WTC11 (cell line): ENCODE measurements at regions not wholly inside any gene's neighbourhood (a gene's known extent, or its start where the extent isn't known, plus 50 kb on each side); places are given as distances from the start of the nearest gene placed in this dataset.

ENCODE experiments used
- ATAC-seq: fragments of 200-7000 bp; cut with Tn5 transposase; 2 replicates; pipeline ENCODE4 v1.10.0; 2021; ENCODE audit warnings: mild to moderate bottlenecking, moderate library complexity
- CTCF ChIA-PET: fragments of 300-600 bp; sonication (Branson Sonifier 250); formaldehyde crosslinking; loops from one replicate; lab custom pipeline; 2021; ENCODE audit warnings: antibody characterized with exemption; lab: Charles Lee
- POLR2A ChIA-PET: fragments of 350-600 bp; sonication (Branson Sonifier 250); formaldehyde crosslinking; loops from one replicate; lab custom pipeline; 2021; ENCODE audit warnings: antibody characterized with exemption; lab: Charles Lee
- DNase-seq: peaks from one replicate; pipeline ENCODE4 v3.0.0; 2021; ENCODE audit warnings: low spot score
- H3K27ac Mint-ChIP-seq: 2 replicates; pipeline ENCODE4 v1.8.0; 2021; ENCODE audit warnings: mixed read lengths
- H3K27me3 Mint-ChIP-seq: 2 replicates; pipeline ENCODE4 v1.8.0; 2021; ENCODE audit warnings: low read depth, mild to moderate bottlenecking, moderate library complexity, mixed read lengths
- H3K36me3 Mint-ChIP-seq: 2 replicates; pipeline ENCODE4 v1.8.0; 2021; ENCODE audit warnings: mixed read lengths
- H3K4me1 Mint-ChIP-seq: 2 replicates; pipeline ENCODE4 v1.8.0; 2022; ENCODE audit warnings: mixed read lengths
- H3K4me3 Mint-ChIP-seq: 2 replicates; pipeline ENCODE4 v1.8.0; 2021; ENCODE audit warnings: mild to moderate bottlenecking, moderate library complexity, mixed read lengths
- H3K9me3 Mint-ChIP-seq: 2 replicates; pipeline ENCODE4 v1.8.0; 2021; ENCODE audit warnings: mixed read lengths
- CBFB ChIP-seq: sonication (generic); formaldehyde crosslinking; IDR thresholded peaks from 2 replicates; pipeline ENCODE4 v1.8.1; 2022; ENCODE audit warnings: mild to moderate bottlenecking, low read depth, missing genetic modification reagents
- CREB1 ChIP-seq: sonication (generic); formaldehyde crosslinking; IDR thresholded peaks from 2 replicates; pipeline ENCODE4 v1.8.0; 2023; ENCODE audit warnings: mild to moderate bottlenecking, missing genetic modification reagents
- CREM ChIP-seq: sonication (generic); formaldehyde crosslinking; IDR thresholded peaks from 2 replicates; pipeline ENCODE4 v1.8.1; 2022; ENCODE audit warnings: mild to moderate bottlenecking, missing genetic modification reagents, moderate library complexity
- GABPB1 ChIP-seq: sonication (generic); formaldehyde crosslinking; IDR thresholded peaks from 2 replicates; pipeline ENCODE4 v1.8.1; 2023; ENCODE audit warnings: mild to moderate bottlenecking, missing genetic modification reagents
- MXD4 ChIP-seq: fragments of 250-450 bp; sonication (Bioruptor Pico); IDR thresholded peaks from 2 replicates; pipeline ENCODE4 v1.8.0; 2021; ENCODE audit warnings: mild to moderate bottlenecking, moderate library complexity, borderline replicate concordance
- SOX15 ChIP-seq: fragments of 250-450 bp; sonication (Bioruptor Pico); IDR thresholded peaks from 2 replicates; pipeline ENCODE4 v1.9.0; 2021; ENCODE audit warnings: mild to moderate bottlenecking
- TP53 ChIP-seq: sonication (generic); formaldehyde crosslinking; IDR thresholded peaks from 2 replicates; pipeline ENCODE4 v1.8.1; 2023; ENCODE audit warnings: mild to moderate bottlenecking, missing genetic modification reagents
- ZNF121 ChIP-seq: sonication (generic); formaldehyde crosslinking; IDR thresholded peaks from 2 replicates; pipeline ENCODE4 v1.8.0; 2023; ENCODE audit warnings: missing genetic modification reagents
- ZNF219 ChIP-seq: sonication (generic); formaldehyde crosslinking; IDR thresholded peaks from 2 replicates; pipeline ENCODE4 v1.8.0; 2023; ENCODE audit warnings: missing genetic modification reagents, mild to moderate bottlenecking, borderline replicate concordance
- TF ChIP-seq, protein P1 (sequence below): fragments of 200-600 bp; IDR thresholded peaks from 2 replicates; pipeline ENCODE4 v1.8.0; 2022; ENCODE audit warnings: antibody characterized with exemption
- TF ChIP-seq, protein P2 (sequence below): sonication (generic); formaldehyde crosslinking; IDR thresholded peaks from 2 replicates; pipeline ENCODE4 v1.8.1; 2022; ENCODE audit warnings: mild to moderate bottlenecking, moderate library complexity, missing genetic modification reagents
- TF ChIP-seq, protein P3 (sequence below): sonication (generic); formaldehyde crosslinking; IDR thresholded peaks from 2 replicates; pipeline ENCODE4 v1.8.0; 2022; ENCODE audit warnings: mild to moderate bottlenecking, missing genetic modification reagents
- TF ChIP-seq, protein P4 (sequence below): sonication (generic); formaldehyde crosslinking; IDR thresholded peaks from 2 replicates; pipeline ENCODE4 v1.8.0; 2023; ENCODE audit warnings: mild to moderate bottlenecking, missing genetic modification reagents
- TF ChIP-seq, protein P5 (sequence below): sonication (generic); formaldehyde crosslinking; IDR thresholded peaks from 2 replicates; pipeline ENCODE4 v1.8.1; 2023; ENCODE audit warnings: mild to moderate bottlenecking, missing genetic modification reagents
- TF ChIP-seq, protein P6 (sequence below): fragments of 250-450 bp; sonication (Bioruptor Pico); IDR thresholded peaks from 2 replicates; pipeline ENCODE4 v1.9.0; 2021; ENCODE audit warnings: moderate library complexity, mild to moderate bottlenecking, inconsistent platforms, borderline replicate concordance
- TF ChIP-seq, protein P7 (sequence below): sonication (generic); formaldehyde crosslinking; IDR thresholded peaks from 2 replicates; pipeline ENCODE4 v1.8.0; 2022; ENCODE audit warnings: mild to moderate bottlenecking, missing genetic modification reagents

DNA sequence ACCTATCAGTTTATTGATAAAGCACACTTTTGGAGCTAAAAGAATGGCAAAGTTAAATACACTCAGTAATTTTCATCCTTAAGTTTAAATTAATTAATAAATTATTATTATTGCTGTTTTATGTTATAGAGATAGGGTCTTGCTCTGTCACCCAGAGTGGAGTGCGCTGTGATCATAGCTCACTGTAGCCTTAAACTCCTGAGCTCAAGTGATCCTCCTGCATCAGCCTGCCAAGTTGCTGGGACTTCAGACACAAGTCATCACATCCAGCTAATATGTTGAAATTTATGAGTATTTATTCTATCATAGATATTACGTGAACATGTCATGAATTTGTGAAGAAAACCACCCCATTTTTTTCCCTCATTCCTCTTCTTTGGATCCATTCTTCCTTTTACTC is 64.2 kb downstream of the GJA1 start:
- no peak for TF ChIP-seq TP53 (CRISPR knock-in tag)
- TF ChIP-seq, all 79 proteins: peak for 0
- no peak overlapping the region for H3K4me3 Mint-ChIP-seq
- no peaks in the 10 kb centered on the region for H3K9me3 Mint-ChIP-seq
- no peak overlapping the region for H3K27ac Mint-ChIP-seq
- POLR2A ChIA-PET = interaction anchor here (1.9 kb wide), 1 partner anchor 64 kb away, joined by 5 read pairs; the partner anchor contains the start of gene GJA1
- H3K36me3 Mint-ChIP-seq = no peaks in the 10 kb centered on the region
- no peak for DNase-seq
- CTCF ChIA-PET = no interaction called here
- ATAC-seq = no peak
- H3K27me3 Mint-ChIP-seq = no peaks in the 10 kb centered on the region
- 0 out of 2 replicates have a peak, but pooled peaks cover 4% of the 10 kb centered on the region for H3K4me1 Mint-ChIP-seq

DNA sequence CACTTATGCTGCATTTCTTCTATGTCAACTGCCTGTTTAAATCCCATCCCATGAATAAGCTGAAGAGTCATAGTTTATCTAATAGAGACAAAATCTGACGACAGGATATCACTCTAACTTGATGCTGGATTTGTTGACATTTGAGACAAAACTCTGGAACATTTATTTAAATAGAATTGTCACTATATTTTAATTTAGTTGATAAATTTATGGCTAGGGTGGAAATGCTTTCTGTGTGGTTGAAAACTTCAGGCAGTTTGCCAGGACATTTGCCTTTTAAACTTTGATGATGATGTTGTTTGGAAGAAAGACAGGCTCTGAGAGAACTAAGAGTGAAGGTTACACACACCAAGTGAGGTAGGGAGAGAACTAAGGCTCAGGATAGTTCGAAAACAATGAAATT is 68.1 kb downstream of the GJA1 start:
- H3K4me3 Mint-ChIP-seq = no peak overlapping the region
- POLR2A ChIA-PET = no interaction called here

DNA sequence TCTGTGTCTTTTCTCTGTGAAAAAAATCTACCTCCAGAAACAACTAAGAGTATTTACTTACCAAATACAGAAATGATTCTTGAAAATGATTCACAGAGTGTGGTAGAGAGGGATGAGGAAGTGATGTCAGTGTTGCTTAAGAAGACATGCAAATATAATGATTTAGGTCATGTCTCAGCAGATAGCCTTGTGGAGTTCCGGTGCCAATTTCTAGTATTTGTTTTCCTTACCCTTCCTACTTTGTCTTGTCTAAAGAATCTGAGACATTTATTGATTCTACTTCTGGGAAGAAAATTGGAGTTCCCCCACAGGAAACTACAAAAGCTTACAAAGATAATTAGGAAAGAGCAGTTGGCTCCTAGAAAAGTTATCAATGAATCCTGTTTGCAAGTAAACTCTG is 68.8 kb downstream of the GJA1 start:
- H3K27me3 Mint-ChIP-seq = no peaks in the 10 kb centered on the region
- TF ChIP-seq ZNF121 (no peak), ZNF219 (CRISPR knock-in tag) (no peak)
- TF ChIP-seq, protein P1, sequence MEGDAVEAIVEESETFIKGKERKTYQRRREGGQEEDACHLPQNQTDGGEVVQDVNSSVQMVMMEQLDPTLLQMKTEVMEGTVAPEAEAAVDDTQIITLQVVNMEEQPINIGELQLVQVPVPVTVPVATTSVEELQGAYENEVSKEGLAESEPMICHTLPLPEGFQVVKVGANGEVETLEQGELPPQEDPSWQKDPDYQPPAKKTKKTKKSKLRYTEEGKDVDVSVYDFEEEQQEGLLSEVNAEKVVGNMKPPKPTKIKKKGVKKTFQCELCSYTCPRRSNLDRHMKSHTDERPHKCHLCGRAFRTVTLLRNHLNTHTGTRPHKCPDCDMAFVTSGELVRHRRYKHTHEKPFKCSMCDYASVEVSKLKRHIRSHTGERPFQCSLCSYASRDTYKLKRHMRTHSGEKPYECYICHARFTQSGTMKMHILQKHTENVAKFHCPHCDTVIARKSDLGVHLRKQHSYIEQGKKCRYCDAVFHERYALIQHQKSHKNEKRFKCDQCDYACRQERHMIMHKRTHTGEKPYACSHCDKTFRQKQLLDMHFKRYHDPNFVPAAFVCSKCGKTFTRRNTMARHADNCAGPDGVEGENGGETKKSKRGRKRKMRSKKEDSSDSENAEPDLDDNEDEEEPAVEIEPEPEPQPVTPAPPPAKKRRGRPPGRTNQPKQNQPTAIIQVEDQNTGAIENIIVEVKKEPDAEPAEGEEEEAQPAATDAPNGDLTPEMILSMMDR = no peak
- TF ChIP-seq, protein P2, sequence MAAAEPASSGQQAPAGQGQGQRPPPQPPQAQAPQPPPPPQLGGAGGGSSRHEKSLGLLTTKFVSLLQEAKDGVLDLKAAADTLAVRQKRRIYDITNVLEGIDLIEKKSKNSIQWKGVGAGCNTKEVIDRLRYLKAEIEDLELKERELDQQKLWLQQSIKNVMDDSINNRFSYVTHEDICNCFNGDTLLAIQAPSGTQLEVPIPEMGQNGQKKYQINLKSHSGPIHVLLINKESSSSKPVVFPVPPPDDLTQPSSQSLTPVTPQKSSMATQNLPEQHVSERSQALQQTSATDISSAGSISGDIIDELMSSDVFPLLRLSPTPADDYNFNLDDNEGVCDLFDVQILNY (CRISPR knock-in tag) = no peak
- TF ChIP-seq, protein P3, sequence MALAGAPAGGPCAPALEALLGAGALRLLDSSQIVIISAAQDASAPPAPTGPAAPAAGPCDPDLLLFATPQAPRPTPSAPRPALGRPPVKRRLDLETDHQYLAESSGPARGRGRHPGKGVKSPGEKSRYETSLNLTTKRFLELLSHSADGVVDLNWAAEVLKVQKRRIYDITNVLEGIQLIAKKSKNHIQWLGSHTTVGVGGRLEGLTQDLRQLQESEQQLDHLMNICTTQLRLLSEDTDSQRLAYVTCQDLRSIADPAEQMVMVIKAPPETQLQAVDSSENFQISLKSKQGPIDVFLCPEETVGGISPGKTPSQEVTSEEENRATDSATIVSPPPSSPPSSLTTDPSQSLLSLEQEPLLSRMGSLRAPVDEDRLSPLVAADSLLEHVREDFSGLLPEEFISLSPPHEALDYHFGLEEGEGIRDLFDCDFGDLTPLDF (CRISPR knock-in tag) = no peak
- no peak for ATAC-seq
- DNase-seq = no peak
- H3K4me3 Mint-ChIP-seq = no peak overlapping the region
- POLR2A ChIA-PET = no interaction called here
- H3K4me1 Mint-ChIP-seq = peaks cover 11% of the 10 kb centered on the region; the same call in 1 of the 2 replicates
- CTCF ChIA-PET = no interaction called here
- H3K9me3 Mint-ChIP-seq = no peaks in the 10 kb centered on the region
- H3K27ac Mint-ChIP-seq = no peak overlapping the region; the same call in 1 of the 2 replicates
- H3K36me3 Mint-ChIP-seq = no peaks in the 10 kb centered on the region

More for the DNA sequence above, 68.1 kb downstream of the GJA1 start:
- Mint-ChIP-seq H3K36me3 (no peaks in the 10 kb centered on the region), H3K4me1 (peaks cover 11% of the 10 kb centered on the region; the same call in 1 of the 2 replicates), H3K9me3 (no peaks in the 10 kb centered on the region), H3K27me3 (no peaks in the 10 kb centered on the region), H3K27ac (no peak overlapping the region)
- no peak for DNase-seq
- CTCF ChIA-PET = no interaction called here
- TF ChIP-seq CREM (CRISPR knock-in tag) (no peak), GABPB1 (CRISPR knock-in tag) (no peak), CBFB (CRISPR knock-in tag) (no peak), MXD4 (CRISPR knock-in tag) (no peak), CREB1 (CRISPR knock-in tag) (no peak), SOX15 (CRISPR knock-in tag) (no peak)
- TF ChIP-seq, protein P4, sequence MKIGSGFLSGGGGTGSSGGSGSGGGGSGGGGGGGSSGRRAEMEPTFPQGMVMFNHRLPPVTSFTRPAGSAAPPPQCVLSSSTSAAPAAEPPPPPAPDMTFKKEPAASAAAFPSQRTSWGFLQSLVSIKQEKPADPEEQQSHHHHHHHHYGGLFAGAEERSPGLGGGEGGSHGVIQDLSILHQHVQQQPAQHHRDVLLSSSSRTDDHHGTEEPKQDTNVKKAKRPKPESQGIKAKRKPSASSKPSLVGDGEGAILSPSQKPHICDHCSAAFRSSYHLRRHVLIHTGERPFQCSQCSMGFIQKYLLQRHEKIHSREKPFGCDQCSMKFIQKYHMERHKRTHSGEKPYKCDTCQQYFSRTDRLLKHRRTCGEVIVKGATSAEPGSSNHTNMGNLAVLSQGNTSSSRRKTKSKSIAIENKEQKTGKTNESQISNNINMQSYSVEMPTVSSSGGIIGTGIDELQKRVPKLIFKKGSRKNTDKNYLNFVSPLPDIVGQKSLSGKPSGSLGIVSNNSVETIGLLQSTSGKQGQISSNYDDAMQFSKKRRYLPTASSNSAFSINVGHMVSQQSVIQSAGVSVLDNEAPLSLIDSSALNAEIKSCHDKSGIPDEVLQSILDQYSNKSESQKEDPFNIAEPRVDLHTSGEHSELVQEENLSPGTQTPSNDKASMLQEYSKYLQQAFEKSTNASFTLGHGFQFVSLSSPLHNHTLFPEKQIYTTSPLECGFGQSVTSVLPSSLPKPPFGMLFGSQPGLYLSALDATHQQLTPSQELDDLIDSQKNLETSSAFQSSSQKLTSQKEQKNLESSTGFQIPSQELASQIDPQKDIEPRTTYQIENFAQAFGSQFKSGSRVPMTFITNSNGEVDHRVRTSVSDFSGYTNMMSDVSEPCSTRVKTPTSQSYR (CRISPR knock-in tag) = no peak
- TF ChIP-seq, protein P5, sequence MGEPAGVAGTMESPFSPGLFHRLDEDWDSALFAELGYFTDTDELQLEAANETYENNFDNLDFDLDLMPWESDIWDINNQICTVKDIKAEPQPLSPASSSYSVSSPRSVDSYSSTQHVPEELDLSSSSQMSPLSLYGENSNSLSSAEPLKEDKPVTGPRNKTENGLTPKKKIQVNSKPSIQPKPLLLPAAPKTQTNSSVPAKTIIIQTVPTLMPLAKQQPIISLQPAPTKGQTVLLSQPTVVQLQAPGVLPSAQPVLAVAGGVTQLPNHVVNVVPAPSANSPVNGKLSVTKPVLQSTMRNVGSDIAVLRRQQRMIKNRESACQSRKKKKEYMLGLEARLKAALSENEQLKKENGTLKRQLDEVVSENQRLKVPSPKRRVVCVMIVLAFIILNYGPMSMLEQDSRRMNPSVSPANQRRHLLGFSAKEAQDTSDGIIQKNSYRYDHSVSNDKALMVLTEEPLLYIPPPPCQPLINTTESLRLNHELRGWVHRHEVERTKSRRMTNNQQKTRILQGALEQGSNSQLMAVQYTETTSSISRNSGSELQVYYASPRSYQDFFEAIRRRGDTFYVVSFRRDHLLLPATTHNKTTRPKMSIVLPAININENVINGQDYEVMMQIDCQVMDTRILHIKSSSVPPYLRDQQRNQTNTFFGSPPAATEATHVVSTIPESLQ = no peak
- TF ChIP-seq, protein P6, sequence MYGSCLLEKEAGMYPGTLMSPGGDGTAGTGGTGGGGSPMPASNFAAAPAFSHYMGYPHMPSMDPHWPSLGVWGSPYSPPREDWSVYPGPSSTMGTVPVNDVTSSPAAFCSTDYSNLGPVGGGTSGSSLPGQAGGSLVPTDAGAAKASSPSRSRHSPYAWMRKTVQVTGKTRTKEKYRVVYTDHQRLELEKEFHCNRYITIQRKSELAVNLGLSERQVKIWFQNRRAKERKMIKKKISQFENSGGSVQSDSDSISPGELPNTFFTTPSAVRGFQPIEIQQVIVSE (CRISPR knock-in tag) = no peak
- TF ChIP-seq, protein P7, sequence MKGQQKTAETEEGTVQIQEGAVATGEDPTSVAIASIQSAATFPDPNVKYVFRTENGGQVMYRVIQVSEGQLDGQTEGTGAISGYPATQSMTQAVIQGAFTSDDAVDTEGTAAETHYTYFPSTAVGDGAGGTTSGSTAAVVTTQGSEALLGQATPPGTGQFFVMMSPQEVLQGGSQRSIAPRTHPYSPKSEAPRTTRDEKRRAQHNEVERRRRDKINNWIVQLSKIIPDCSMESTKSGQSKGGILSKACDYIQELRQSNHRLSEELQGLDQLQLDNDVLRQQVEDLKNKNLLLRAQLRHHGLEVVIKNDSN = no peak
- no peak for ATAC-seq
